Smooth muscle cell (in vitro differentiated cells): ENCODE measurements at regions not wholly inside any gene's neighbourhood (a gene's known extent, or its start where the extent isn't known, plus 50 kb on each side); places are given as distances from the start of the nearest gene placed in this dataset.

Experiments
- DNase-seq: peaks from one replicate; lab custom pipeline; 2025; ENCODE audit not compliant: unreplicated experiment; lab: John Stamatoyannopoulos, UW
- H2AFZ ChIP-seq: fragments of 200-600 bp; sonication (generic); 2 replicates; pipeline ENCODE4 v1.6.0; 2016; ENCODE audit warnings: antibody characterized with exemption, low read depth, mild to moderate bottlenecking
- H3F3A ChIP-seq: fragments of 200-600 bp; sonication (generic); 2 replicates; pipeline ENCODE4 v1.6.0; 2017; ENCODE audit warnings: antibody characterized with exemption, low read depth
- H3K27ac ChIP-seq: fragments of 200-600 bp; sonication (generic); 2 replicates; pipeline ENCODE4 v1.5.1; 2016; ENCODE audit warnings: low read depth, mild to moderate bottlenecking
- H3K27me3 ChIP-seq: fragments of 200-600 bp; sonication (generic); 2 replicates; pipeline ENCODE4 v1.6.1; 2016; ENCODE audit warnings: low read depth, mild to moderate bottlenecking
- H3K36me3 ChIP-seq: fragments of 200-600 bp; sonication (generic); 2 replicates; pipeline ENCODE4 v1.5.1; 2016; ENCODE audit warnings: low read depth
- H3K4me1 ChIP-seq: fragments of 200-600 bp; sonication (generic); 2 replicates; pipeline ENCODE4 v1.5.1; 2016; ENCODE audit warnings: low read depth
- H3K4me2 ChIP-seq: fragments of 200-600 bp; sonication (generic); 2 replicates; pipeline ENCODE4 v1.6.0; 2016; ENCODE audit warnings: mild to moderate bottlenecking
- H3K4me3 ChIP-seq: fragments of 200-600 bp; sonication (generic); 2 replicates; pipeline ENCODE4 v1.5.1; 2016; ENCODE audit warnings: mild to moderate bottlenecking
- H3K79me2 ChIP-seq: fragments of 200-600 bp; sonication (generic); 2 replicates; pipeline ENCODE4 v1.6.0; 2016; ENCODE audit warnings: low read depth, mild to moderate bottlenecking
- H3K9ac ChIP-seq: fragments of 200-600 bp; sonication (generic); 2 replicates; pipeline ENCODE4 v1.6.0; 2016; ENCODE audit warnings: low read depth
- H3K9me3 ChIP-seq: fragments of 200-600 bp; sonication (generic); replicated peaks from 2 replicates; pipeline ENCODE4 v1.5.1; 2016; ENCODE audit warnings: low read depth
- H4K20me1 ChIP-seq: fragments of 200-600 bp; sonication (generic); 2 replicates; pipeline ENCODE4 v1.6.0; 2016; ENCODE audit warnings: low read depth
- whole genome bisulfite sequencing: methylation state at CpG from one replicate; pipeline ENCODE4 v1.1.7; 2016; ENCODE audit warnings: low lambda C conversion rate; 5-methylcytosine and 5-hydroxymethylcytosine counted together
- TF ChIP-seq, protein P1 (sequence below): fragments of 200-600 bp; sonication (generic); IDR thresholded peaks from 2 replicates; pipeline ENCODE4 v1.5.1; 2017; ENCODE audit warnings: borderline replicate concordance, mild to moderate bottlenecking, antibody characterized with exemption; ENCODE audit not compliant: insufficient read depth, poor library complexity, severe bottlenecking

DNA sequence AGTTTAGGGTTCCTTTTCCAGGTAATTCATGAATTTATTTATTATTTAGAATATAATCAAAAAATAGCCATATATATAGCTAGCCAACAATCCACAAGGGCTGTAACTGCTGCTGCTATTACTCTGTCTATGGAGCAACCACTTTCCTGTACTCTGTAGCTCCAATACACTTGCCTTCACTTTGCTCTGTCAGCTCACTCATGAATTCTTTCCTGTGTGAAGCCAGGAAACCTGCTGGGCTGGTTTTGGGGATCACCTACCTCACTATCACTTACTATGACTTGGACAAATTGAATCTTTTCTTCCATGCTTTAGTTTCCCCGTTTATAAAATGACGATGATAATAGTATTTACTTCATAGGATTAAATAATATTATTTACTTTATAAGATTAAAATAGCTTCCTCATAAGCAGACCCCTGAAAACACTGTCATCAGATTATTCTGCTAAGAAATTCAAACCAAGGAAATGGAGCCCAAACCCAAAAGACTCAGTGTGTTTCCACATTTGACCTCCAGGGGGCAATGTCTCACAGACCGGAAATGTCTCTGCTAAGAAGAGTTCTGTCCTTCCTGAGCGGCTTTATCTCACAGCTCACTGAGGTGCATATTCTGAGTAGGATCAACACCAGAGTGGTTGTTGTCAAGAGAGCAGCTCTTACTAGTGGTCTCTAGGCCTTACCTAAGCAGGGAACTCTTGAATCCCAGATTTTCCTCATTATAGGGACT, 457.1 kb downstream of the DAD1 start:
- no peaks in the 10 kb centered on the region for H3K27me3 ChIP-seq
- H3K4me3 ChIP-seq, result no peak overlapping the region
- no peak for DNase-seq
- WGBS, result 74% methylated on average over 4 of the region's 4 CpGs
- H3K4me1 ChIP-seq, result no peaks in the 10 kb centered on the region
- TF ChIP-seq, protein P1, sequence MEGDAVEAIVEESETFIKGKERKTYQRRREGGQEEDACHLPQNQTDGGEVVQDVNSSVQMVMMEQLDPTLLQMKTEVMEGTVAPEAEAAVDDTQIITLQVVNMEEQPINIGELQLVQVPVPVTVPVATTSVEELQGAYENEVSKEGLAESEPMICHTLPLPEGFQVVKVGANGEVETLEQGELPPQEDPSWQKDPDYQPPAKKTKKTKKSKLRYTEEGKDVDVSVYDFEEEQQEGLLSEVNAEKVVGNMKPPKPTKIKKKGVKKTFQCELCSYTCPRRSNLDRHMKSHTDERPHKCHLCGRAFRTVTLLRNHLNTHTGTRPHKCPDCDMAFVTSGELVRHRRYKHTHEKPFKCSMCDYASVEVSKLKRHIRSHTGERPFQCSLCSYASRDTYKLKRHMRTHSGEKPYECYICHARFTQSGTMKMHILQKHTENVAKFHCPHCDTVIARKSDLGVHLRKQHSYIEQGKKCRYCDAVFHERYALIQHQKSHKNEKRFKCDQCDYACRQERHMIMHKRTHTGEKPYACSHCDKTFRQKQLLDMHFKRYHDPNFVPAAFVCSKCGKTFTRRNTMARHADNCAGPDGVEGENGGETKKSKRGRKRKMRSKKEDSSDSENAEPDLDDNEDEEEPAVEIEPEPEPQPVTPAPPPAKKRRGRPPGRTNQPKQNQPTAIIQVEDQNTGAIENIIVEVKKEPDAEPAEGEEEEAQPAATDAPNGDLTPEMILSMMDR, result peak; percentile 47
- no peaks in the 10 kb centered on the region for H3K36me3 ChIP-seq
- H2AFZ ChIP-seq, result no peak overlapping the region
- H3F3A ChIP-seq, result no peaks in the 10 kb centered on the region
- H3K9ac ChIP-seq, result no peak overlapping the region
- H3K79me2 ChIP-seq, result no peaks in the 10 kb centered on the region
- no peaks in the 10 kb centered on the region for H4K20me1 ChIP-seq
- no peaks in the 10 kb centered on the region for H3K9me3 ChIP-seq
- no peak overlapping the region for H3K4me2 ChIP-seq
- H3K27ac ChIP-seq, result no peak overlapping the region

DNA sequence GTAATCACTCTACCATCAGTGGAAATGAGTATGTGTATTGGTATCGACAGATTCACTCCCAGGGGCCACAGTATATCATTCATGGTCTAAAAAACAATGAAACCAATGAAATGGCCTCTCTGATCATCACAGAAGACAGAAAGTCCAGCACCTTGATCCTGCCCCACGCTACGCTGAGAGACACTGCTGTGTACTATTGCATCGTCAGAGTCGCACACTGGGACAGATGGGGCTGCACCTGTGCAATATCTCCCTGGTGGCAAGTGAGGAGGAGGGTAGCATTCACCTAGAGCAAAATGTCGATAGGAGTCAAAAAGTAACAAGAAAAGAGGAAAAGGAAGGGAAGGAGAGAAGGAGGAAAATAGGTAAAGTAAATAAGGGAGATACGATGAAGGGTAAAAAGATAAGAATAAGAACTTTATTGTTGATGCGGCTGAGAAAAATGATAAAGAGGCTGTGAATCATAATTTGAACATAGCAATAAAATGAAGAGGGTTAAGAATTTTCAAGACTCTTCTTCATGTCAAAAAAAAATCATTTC, 450.5 kb upstream of the OR4E1 start:
- TF ChIP-seq, protein P1, result no peak
- H3K9ac ChIP-seq, result no peak overlapping the region
- WGBS, result 89% methylated on average over 8 of the region's 8 CpGs
- DNase-seq, result no peak
- H2AFZ ChIP-seq, result no peak overlapping the region
- H3K27ac ChIP-seq, result no peak overlapping the region
- H3K4me3 ChIP-seq, result no peak overlapping the region
- no peak overlapping the region for H3K4me2 ChIP-seq
- H3K36me3 ChIP-seq, result no peaks in the 10 kb centered on the region
- no peaks in the 10 kb centered on the region for H3F3A ChIP-seq
- peaks cover 12% of the 10 kb centered on the region for H3K27me3 ChIP-seq
- H3K79me2 ChIP-seq, result no peaks in the 10 kb centered on the region
- H3K9me3 ChIP-seq, result no peaks in the 10 kb centered on the region
- no peaks in the 10 kb centered on the region for H4K20me1 ChIP-seq
- H3K4me1 ChIP-seq, result no peaks in the 10 kb centered on the region

DNA sequence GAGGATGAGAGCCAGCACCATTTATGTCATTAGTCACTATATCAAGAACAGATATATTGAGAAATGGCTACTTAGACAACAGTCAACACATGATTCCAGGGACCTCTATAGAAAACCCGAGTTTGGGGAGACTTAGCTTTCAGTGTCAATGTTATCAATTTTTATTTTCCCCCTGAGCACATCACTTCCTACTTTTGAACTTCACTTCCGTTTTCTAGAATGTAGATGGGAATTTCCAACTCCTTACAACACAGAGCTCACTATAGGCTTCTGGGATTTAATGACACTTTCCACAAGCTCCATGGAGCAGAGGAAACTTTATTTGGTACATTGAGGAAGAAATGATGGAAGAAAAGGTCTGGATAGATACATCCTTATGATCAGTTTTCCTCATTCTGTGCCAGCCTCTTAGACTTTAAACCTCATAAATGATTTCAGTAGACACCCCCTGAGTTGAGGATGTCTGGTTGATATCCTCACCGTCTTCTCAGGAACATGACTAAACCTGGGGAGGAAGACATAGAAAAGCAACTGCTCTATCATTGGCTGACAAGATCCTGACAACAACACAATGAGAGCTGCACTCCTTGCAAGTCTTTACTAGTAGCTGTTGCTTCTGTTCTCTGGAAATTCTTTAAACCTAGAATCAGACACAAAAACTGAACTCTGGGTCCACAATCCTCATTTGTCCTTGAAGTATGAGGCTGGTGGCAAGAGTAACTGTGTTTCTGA, 449.4 kb upstream of the OR4E1 start:
- Histone ChIP-seq H3K9me3 (no peaks in the 10 kb centered on the region), H3K79me2 (no peaks in the 10 kb centered on the region), H3K4me1 (no peaks in the 10 kb centered on the region), H3K4me2 (no peak overlapping the region), H3F3A (no peaks in the 10 kb centered on the region), H2AFZ (no peak overlapping the region), H3K9ac (no peak overlapping the region), H3K27ac (no peak overlapping the region), H3K4me3 (no peak overlapping the region), H3K36me3 (no peaks in the 10 kb centered on the region), H4K20me1 (no peaks in the 10 kb centered on the region), H3K27me3 (peaks cover 12% of the 10 kb centered on the region)
- TF ChIP-seq, protein P1, result no peak
- no peak for DNase-seq
- 72% methylated on average over 3 of the region's 3 CpGs for WGBS
